MM.1S (cell line): ENCODE measurements at regions not wholly inside any gene's neighbourhood (a gene's known extent, or its start where the extent isn't known, plus 50 kb on each side); places are given as distances from the start of the nearest gene placed in this dataset.

Source experiments
- CTCF ChIP-seq: fragments of 300-600 bp; sonication (generic); IDR thresholded peaks from 2 replicates; pipeline ENCODE4 v1.5.1; 2016; ENCODE audit warnings: antibody characterized with exemption, low read length, mixed read lengths
- EZH2 ChIP-seq: fragments of 300-600 bp; sonication (generic); optimal IDR thresholded peaks from 2 replicates; pipeline ENCODE3; 2017; ENCODE audit warnings: low read depth, mild to moderate bottlenecking, antibody characterized with exemption, low read length, mixed read lengths
- EZH2phosphoT487 ChIP-seq: fragments of 300-600 bp; sonication (generic); IDR thresholded peaks from 2 replicates; pipeline ENCODE4 v1.6.1; 2018; ENCODE audit warnings: antibody characterized with exemption, low read length

GRCh38 chr5:67375606-67376005 lies 179.0 kb upstream of the CD180 start:
- TF ChIP-seq CTCF (no peak), EZH2 (no peak), EZH2phosphoT487 (no peak)
